Pulmonary artery endothelial cell (primary cell): ENCODE measurements at regions not wholly inside any gene's neighbourhood (a gene's known extent, or its start where the extent isn't known, plus 50 kb on each side); places are given as distances from the start of the nearest gene placed in this dataset.
"Not testable (repeated sequence)": the region's sequence is repeated elsewhere in the genome, so short reads cannot be mapped to it uniquely, and the experiment has no call there.

ENCODE experiments used
- DNase-seq: peaks from one replicate; pipeline ENCODE4 v3.0.0-alpha.2; 2011; ENCODE audit warnings: low read depth, low spot score

DNA sequence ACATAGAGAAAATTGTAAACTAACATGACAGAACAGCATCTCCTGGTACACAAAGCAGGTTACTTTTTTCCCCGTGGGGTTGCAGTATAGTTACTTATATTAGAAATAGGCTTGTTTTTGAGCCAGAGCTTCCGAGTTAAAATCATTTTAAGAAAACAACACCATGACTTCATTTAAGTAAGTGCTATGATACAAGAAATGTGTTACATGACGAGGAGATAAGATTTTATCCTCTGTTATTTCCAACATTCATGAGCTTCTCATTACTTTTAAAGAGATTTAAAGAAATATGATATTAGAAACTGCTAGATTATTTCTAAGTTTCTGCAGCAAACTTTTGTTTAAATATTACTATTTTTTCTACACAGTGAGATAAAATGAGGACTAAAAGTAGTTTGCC, 968.7 kb downstream of the GATA3 start:
- DNase-seq, result no peak

DNA sequence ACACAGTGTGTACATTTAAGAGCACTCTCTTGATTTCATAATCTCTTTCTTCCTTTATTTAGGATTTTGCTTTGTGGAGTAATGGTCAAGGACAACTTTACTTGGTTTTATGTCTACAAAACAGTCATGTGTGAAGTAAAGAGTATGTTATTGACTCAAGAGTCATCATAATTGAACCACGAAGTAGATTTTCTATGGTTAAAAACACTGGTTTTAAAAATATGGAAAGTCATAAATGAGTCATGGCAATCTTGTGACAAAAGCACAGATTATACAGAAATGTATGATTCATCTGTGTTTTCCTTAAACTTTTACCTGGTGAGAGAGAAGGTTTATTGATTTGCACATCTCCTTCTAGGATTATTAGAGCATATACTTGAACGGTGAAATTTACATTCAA, 969.7 kb downstream of the GATA3 start:
- DNase-seq, result no peak

DNA sequence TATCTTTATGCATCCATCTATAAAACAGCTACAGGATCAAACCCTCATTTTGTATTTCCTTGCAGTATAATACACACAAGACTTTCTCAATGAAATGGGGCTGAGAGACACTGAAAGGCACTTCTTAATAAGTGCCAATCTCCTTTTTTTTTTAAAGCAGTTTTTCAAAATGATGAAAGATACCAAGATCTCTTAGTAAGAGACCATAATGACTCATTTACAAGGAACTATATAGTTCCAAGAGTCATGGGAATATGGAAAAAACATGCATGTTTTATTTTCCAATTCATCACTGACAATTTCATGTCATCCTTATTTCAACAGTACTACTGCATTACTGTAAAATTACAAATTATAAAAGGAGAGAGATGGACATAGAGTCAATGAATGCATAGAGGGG, 973.7 kb downstream of the GATA3 start:
- DNase-seq, result no peak

DNA sequence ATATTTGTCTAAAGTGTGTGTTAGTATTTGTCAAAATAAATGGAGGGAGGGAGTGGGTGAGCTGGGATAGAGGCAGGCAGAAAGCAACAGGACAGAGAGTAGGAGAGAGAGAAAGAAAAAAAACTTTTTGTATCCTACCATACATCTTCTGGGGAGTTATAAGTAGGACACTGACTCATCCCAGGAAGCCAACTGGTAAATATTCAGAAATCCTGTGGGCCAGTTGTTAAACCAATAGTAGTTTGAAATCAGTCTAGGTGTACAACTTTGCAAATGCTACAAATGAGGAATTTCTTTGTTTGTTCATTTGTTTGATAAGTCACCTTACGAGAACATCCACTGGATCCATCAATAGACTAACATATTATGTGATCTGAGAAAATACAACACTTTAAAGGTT, 980.9 kb downstream of the GATA3 start:
- DNase-seq, result no peak

DNA sequence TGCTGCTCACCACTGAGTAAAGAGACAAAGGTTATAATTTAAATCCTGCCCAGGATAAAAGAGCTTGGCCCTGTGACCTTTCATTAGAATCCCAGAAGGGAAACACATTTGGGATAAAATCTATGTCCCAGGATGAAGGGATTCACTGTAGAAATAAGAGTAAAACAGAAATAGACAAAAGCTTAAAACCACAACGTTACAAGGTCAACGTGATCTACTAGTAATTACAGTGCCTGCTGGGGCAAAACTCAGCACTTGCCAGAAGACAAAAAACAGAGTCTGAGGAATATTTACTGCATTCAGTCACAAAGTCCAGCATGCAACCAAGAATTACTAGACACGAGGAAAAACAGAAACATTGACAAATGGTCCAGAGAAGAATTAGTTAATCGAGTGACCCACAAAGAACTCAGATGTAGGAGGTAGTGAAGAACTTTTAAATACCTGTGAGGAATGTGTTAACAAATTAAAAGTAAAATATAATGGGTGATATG, 982.3 kb downstream of the GATA3 start:
- DNase-seq, result no peak

DNA sequence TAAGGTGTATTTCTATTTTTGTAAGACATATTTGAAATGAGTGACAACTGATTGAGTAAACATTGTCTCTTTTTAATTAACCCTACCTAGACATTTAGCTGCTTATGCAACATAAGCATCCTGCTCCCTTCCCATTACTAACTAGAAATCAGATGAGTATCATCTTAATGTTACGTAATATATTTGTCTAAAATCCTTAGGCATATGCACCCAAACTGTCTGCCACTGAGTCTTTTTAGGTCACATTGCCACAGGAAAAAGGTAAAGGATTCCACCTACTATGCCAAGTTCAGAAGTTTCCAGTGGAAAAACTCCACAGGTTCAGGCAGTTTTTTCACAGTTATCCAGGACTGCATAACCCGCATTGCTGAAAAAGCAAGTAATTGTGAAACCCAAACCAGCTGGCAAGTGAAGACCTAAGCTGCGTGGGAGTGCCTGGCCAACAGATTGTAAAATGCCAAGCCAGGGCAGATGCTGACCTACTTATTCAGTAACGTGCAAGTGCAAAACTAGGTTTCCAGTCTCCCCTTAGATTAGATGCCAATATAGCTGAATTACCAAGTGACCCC, 983.7 kb downstream of the GATA3 start:
- DNase-seq, result no peak

DNA sequence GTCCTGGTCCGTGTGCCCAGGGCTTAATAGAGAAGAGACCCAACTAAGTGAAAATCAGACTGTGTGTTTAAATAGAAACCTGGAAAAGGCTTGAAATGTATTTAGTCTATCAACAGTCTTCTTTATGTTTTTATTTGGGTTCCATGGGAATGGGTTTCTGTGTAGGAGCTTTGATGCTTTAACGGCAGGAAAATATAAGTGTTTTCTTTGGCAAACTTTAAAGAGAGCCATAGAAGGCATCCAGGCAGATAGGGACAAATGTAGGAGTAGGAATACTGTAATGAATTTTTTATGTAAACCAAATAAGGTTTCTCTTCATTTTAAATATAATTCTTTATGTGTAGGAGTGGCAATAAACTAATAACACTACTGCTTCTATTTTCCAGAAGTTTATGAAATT, 989.0 kb downstream of the GATA3 start:
- no peak for DNase-seq

DNA sequence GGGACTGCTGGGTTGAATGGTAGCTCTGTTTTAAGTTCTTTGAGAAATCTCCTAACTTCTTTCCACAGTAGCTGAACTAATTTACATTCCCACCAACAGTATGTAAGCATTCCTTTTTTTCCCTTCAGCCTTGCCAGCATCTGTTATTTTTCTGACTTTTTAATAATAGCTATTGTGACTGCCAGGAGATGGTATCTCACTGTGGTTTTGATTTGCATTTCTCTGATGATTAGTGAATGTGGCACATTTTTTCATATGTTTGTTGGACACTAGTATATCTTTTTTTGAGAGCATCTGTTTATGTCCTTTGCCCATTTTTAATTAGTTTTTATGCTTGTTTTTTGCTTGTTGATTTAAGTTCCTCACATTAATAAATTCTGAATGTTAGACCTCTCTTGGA, 990.8 kb downstream of the GATA3 start:
- DNase-seq, result no peak

DNA sequence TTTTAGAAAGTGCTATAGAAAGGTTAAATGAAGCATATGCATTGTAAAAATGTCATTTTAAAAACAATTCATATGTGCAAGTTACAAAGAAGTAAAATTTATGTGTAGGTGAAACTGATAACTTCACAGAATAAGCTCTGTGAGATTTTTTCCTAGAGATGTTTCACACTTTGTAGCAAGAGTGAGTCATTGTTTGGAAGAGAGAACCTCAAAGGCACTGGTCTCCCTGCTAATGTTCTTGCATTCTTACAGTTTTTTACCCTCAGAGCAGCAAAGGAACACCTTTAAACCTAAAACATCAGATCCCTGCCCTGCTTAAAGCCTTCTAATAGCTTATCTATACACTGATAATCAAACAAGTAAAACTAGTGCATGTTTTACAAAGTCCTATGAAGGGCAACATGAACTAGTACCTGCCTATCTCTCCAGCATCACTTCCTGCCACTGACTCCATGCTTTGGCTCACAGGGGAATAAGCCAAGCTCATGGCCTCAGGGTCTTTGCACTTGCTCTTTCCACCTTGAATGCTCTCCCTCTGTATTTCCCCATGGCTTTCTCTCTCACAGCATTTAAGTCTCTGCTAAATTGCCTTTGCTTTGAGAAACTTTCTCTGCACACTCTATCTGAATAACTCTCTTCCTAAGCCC, 997.0 kb downstream of the GATA3 start:
- DNase-seq, result no peak

DNA sequence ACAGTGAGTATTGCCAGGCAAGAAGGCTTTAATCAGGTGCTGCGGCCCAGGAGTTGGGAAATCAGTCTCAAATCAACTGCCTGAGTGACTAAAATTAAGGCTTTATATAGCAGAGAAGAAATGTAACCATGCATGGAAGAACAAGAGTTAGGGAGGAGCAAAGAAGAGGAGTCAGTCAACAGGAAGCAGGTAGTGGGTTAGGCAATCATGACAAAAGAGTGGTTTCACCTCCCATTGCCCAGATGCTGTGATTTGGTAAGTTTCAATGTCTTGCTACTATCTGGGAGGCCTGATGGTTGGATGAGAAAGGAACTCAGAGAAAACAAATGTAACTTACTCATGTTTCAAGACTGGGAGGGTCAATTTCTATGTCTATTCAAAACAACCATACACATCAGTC, 998.3 kb downstream of the GATA3 start:
- no peak for DNase-seq

DNA sequence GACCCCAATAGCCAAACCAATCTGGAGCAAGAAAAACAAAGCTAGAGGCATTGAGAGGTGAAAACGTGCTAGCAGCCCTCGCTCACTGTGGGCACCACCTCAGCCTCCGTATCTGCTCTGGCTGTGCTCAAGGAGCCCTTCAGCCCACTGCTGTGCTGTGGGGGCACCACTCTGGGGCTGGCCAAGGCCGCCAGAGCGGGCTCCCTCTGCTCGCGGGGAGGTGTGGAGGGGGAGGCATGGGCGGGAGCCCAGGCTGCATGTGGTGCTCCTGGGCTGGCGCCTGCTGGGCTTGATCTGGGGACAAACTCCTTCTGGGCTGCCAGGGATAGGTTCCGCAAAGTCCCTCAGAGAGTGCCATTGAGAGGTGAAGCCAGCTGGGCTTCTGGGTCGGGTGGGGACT, 1002.0 kb downstream of the GATA3 start:
- DNase-seq, result no peak

DNA sequence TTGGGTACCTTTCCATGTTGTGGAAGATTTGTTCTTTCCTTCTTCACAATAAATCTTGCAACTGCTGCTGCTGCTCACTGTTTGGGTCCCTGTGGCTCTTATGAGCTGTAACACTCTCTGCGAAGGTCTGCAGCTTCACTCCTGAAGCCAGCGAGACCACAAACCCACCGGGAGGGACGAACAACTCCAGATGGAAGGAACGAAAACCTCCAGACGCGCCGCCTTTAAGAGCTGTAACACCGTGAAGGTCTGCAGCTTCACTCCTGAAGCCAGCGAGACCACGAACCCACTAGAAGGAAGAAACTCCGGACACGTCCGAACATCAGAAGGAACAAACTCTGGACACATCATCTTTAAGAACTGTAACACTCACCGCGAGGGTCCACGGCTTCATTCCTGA, 1002.8 kb downstream of the GATA3 start:
- not testable (repeated sequence) for DNase-seq

DNA sequence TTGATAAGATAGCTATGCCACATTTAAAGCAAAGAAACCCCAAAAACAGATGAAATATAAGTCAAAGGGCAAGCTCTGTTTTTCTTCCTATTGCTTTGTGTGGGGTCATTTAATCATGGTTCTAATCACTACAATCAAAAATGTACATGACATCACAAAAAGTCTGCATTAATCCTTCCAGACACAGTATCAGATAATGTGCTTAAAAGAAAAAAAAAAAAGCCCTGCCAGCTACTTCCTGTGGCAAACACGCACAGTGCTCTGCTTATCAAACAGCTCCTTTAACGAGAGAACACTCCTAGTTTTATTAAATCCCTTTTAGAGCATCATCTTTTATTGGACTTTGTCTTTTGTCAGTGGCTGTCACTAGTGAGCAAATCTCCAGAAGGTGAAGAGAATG, 1005.8 kb downstream of the GATA3 start:
- DNase-seq, result no peak

DNA sequence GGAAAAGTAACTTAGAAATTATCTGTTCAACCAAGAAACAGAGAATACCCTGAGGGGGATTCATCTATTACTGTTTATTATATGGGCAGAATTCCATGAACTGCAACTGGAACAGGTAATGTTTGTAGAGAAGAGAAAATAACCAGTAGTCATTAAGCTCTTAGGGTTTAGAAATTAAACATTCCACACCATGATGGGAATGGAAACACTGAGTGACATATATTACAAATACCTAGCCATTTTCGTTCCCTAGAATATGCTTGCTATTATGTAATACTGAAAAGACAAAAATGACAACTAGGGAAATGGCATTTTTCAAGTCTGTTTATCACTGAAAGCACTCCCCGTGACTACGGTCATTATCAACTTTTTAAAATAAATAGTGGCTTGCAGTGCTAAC, 1007.4 kb downstream of the GATA3 start:
- DNase-seq, result no peak

DNA sequence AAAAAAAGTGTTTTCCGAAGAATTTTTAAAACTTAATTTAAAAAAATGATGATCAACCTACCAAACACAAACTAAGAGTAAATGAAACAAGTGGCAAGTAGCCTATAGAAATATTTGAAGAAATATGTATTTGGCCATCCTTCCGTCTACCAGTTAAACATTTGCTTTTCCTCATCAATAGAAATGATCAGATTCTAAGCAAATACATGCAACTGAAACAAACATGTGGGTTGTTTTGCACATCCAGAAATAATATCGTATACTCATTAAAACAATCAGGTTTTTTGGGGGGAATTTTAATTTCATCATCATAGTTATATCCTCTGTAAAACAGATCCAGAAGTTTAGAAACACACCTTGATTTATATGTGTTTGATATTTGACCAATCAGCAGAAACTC, 1011.7 kb downstream of the GATA3 start:
- no peak for DNase-seq

DNA sequence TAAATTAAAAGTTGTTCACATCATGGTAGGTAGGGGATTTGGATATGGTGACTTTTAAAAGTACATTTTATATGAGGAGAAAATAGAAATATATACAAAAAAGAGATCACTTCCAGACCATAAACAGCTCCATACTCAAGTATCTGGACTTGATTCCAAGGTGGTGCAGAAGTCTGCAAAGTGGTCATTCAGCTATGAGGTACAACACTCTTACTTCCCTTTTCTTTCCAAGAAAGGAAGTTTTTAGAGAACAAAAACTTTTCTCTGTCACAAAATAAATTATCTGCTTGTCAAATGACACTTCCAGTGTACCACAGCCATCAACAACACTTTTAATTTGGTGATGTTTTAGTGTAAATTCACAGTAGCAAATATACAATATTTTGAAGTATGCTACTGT, 1013.5 kb downstream of the GATA3 start:
- DNase-seq, result no peak

DNA sequence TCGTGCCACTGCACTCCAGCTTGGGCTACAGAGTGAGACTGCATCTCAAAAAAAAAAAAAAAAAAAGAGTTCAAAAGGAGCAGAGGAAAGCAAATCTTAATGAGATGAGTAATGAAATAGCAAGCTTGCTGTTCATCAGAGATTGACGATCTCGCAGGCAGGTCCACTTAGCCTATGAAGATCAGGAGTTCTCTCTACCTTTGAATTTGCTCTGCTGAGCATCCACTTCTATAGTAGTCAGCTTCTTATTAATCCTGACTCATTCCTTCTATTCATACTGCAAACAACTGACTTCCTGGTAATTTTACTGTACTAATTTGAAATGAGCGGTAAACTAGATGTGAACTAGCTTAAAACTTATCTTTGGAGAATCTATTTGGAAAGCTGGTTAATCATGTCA, 1014.6 kb downstream of the GATA3 start:
- no peak for DNase-seq

DNA sequence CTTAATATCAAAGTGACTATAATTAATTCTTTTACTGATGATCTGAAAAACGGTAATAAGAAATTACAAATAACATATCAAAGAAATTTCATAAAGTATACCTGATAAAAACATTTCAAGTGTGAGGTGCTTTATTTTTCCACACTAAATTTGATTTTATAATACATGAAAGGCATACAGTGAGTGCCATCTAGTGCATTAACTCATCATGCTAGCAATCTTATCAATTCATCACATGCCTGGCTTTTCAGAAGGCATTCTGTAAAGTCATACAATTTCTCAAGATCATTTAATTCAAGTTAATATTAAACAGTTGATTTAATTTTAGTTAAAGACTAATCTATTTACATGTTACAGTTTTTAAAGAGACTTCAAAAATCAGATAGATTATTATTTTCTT, 1020.9 kb downstream of the GATA3 start:
- DNase-seq, result no peak

DNA sequence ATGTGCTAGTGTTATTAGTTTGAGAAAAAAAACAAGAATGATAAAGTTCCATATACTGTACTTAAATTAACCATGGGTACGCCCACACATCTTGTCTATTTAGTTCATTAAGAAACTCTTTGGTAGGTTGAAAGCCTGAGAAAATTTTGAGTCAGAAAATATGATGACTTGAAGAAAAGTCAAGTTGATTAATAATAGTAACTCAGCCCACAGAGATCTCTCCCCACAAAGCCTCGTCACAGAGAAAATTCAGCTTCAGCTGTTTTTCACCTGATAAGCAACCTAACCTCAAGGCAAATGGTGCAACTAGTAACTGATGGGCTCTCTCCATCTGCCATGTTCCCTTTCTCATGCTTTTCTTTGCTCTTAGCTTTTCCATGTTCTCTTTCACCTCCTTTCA, 1021.6 kb downstream of the GATA3 start:
- DNase-seq, result no peak

DNA sequence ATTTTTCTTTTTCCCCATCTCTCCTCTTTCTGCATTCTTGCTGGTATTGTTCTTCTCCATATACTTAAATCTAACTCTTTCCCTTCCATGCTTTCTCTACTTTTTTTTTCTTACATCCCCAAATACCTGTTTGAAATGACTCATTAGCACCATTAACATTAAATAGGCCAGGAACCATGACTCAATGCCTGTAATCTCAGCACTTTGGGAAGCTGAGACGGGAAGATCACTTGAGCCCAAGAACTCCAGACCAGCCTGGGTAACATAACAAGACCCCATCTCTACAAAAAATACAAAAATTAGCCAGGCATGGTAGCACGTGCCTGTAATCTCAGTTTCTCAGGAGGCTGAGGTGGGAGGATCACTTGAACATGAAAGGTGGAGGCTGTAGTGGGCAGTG, 1026.8 kb downstream of the GATA3 start:
- no peak for DNase-seq

DNA sequence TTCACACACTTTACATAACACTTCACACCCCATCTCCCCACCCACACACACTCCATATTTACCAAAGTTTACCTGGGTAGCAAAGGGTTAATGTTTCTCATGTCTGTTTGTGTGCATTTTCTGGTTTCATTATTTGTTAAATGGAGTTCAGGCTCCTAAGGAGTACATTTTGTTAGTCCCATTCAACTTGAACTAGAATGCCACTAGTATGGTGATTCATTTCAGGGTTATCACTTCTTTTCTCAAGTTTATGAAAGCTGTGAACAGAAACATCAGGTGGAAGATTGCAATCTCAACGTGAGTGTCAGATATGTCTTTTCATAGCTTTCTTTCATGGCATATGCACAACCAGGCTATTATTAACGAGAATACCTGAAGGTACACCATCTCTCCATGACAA, 1027.5 kb downstream of the GATA3 start:
- no peak for DNase-seq

DNA sequence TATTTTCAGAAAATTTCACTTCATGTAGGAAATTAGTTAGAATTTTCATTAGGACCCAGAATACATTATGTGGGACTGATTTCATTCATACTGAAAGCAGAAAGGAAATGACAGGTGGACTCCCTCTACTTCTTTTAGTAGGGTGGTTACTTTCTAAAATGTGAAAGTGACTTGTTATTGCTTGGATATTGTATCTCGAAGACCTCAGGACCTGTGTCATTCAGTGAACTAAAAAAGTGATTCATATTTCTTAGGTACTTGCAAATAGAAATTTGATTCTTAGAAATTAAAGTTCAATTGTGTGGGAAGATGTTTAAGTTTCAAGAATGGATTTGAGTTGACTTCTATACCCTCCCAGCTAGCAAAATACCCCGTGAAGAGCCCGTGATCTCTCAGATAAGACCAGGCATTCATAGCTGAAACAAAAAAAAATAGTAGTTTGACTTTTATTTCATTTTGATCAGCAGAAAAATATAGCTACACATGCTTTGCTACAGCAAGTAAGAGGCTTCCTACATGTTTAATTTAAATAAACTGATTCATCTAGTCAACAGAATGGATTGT, 1037.1 kb downstream of the GATA3 start:
- DNase-seq, result no peak

DNA sequence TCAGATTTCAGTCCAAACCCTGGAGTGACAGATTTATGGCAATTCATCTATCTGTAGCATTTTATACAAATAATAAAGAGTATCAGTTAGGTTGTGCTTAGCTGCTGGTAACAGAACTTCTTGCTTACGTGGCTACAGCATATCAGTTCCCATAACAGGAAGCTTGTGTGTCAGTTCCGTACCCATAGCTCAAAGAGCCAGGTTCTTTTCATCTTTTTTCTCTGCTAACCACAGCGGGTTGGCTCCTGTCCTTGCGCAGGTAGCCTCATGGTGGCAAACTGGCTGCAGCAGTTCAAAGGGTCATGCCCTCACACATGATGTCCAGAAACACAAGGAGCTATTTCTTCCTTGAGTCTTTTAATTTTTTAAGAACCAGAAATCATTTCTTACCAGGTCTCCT, 1041.8 kb downstream of the GATA3 start:
- DNase-seq, result no peak
